ENCODE measurements at regions not wholly inside any gene's neighbourhood (a gene's known extent, or its start where the extent isn't known, plus 50 kb on each side); places are given as distances from the start of the nearest gene placed in this dataset.
"Not testable (repeated sequence)": the region's sequence is repeated elsewhere in the genome, so short reads cannot be mapped to it uniquely, and the experiment has no call there.

GRCh38 chr7:91754280-91754679 is 126.2 kb downstream of the MTERF1 start:
- not testable (repeated sequence) for TF ChIP-seq EZH2 (IDR thresholded peaks at IDR 0.05; ENCODE audit: insufficient read depth, poor library complexity, severe bottlenecking); EZH2phosphoT487 (IDR thresholded peaks at IDR 0.05; ENCODE audit: insufficient read depth, low read depth)

Measured in GM23248 (cell line).